HG03460 (cell line): ENCODE measurements at regions not wholly inside any gene's neighbourhood (a gene's known extent, or its start where the extent isn't known, plus 50 kb on each side); places are given as distances from the start of the nearest gene placed in this dataset.

ENCODE experiments used
- ATAC-seq: cut with Tn5 transposase; IDR thresholded peaks from one replicate; pipeline ENCODE4 v1.9.1; 2021; ENCODE audit not compliant: unreplicated experiment

GRCh38 chr2:101558740-101559525 lies 84.0 kb upstream of the RFX8 start:
- ATAC-seq, result no peak

DNA sequence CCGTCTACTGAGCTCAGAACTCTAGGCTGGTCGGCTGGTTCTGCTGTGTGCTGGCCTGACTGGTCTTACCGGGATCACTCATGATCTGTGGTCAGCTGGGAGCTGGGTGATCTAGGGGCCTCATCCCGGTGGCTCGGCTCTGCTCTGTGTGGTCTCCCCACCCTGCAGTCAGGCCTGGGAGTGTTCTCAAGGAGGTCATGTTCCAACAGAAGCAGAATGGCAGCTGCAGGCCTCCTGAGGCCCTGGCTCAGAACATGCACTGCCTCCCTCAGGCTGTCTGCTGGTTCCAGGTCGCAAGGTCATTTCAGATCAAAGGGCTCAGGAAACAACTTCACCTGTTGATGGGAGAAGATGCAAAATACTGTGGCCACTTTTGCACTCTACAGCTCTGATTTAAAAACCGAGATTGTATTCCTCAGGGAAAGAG lies 81.1 kb upstream of the RFX8 start:
- no peak for ATAC-seq

- no peak for ATAC-seq
Observed at GRCh38 chr2:101551336-101551888, 76.5 kb upstream of the RFX8 start.

- ATAC-seq, result no peak
Observed at GRCh38 chr2:101550555-101550954, 75.6 kb upstream of the RFX8 start.

DNA sequence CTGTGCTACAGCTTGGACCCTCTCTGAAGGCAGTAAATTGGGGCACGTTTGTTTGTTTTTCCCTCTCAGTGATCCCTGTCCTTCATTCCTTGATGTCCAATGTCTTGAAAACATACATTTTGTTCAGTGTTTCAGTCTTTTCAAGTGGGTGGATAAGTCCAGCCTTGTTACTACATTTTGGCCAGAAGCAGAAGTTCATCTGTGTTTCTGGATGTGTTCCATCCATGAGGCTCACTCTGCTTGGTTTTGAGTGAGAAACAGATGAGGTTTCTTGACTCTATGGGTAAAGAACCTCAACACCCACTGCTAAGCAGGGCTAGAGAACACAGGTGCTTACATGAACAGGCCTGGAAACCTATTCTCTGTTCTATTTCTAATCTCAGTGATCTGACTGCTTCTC lies 74.5 kb upstream of the RFX8 start:
- no peak for ATAC-seq

GRCh38 chr2:101546376-101547058 lies 71.6 kb upstream of the RFX8 start:
- ATAC-seq, result no peak

DNA sequence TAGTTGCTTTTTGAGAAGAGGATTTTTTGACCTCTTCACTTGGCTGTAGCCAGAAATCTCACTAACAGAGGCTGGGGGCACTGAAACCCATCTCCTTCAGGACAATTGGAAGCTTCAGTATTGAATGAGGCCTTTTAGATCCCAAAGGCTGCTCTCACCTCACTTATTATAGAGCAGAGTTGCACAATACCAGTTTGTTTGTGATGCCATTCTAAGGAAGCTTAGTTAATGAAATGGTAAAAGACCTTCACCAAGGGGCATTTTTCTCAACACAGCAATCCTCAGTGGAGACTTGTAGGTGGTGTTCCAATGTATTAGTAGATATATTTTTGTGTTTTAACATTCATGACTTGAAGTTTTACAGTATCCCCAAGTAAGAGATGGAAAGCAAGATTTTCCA lies 71.0 kb upstream of the RFX8 start:
- no peak for ATAC-seq

- ATAC-seq, result no peak
Observed at GRCh38 chr2:101540518-101540917, 65.6 kb upstream of the RFX8 start.

DNA sequence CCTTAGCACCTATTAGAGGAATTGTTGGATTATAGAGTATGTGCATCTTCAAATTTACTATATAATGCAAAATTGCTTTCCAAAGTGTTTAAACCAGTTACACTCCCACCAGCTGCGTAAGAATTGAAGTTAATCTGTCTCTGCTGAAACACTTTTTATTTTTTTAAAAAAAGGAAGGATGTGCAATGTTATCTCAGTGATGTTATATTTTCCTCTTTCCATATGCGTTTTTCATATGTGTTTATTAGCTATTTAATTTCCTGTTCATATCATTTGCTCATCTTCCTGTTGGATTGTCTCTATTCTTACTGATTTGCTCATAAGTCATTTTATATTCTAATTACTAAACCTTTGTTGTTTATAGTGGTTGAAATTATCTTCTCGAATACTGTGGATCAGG lies 63.2 kb upstream of the RFX8 start:
- no peak for ATAC-seq

GRCh38 chr2:101534149-101534611 lies 59.3 kb upstream of the RFX8 start:
- ATAC-seq, result no peak

DNA sequence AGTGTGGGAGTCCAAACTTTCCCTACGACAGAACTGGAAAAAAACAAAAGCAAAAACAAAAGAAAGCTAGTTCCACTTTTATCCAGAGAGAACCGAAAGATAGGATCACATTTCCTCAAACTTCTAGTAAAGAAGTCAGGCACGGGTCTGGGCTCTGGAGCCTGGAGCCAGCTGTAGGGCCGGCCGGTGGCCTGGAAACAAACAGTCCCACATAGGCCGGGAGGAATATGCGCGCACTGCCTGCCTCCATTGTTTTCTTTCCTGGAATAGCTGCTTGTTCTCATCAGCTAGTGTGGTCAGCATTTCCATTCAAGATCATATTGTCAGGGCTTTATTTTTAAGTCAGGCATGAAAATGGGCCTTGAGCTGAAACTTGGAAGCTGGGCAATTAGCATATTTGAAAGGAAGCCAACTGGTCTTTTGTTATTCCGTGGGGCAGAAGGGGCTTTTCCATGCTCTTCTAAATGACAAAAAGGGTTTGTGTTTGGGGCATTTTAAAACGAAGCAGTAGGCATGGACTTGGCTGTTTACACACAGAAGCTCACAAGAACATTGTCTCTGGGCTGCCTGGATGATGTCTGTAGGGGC lies 58.7 kb upstream of the RFX8 start:
- ATAC-seq, result no peak

DNA sequence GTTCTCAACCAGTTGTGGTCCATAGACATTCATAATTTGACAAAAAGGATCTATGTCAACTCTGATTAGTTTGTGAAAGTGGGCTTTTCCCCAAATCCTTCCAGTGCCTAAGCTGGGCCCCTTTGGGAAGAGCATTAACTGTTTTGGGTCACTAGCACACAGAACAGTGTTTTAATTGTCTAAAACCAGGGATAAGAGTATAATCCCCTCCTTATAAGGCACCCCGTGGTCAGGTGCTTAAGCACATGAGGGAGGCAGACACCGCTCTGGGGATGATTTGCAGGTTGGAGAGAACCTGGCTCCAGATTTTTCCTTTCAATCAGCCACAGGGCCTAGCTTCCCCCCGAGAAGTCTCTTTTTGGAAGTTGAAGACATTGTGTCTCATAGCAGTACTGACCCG lies 53.6 kb upstream of the RFX8 start:
- ATAC-seq, result no peak

DNA sequence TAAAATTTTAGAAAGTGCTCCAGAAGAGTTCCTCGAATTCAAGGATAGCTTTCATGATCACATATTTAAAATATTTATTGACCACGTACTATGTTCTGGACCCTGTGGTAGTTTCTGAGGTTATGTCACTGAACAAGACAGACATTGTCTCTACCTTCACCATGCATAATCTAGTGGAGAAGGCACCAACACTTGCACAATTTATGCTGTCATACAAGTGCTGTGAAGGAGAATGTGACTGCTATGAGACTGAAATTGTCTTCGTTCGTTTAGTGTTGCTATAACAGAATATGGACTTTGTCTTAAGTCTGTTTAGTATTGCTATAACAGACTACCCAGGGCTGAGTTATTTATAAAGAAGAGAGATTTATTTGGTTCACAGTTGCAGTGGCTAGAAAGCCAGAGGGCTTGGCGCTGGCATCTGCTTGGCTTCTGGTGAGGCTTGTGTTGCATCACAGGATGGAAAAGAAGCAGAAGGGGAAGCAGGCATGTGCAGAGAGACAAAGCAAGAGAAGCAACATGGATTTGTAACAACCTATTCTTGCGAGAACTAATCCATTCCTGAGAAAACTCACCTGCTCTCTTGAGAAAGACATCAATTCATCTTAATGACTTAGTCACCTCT lies 50.0 kb upstream of the RFX8 start:
- no peak for ATAC-seq
